ENCODE measurements at regions not wholly inside any gene's neighbourhood (a gene's known extent, or its start where the extent isn't known, plus 50 kb on each side); places are given as distances from the start of the nearest gene placed in this dataset.

GRCh38 chr3:69541711-69542088, 155.8 kb upstream of the FRMD4B start:
- peak; percentile 54 for DNase-seq
- no peaks in the 10 kb centered on the region for H3K9me3 ChIP-seq
- no peaks in the 10 kb centered on the region for H3K4me1 ChIP-seq
- H3K4me3 ChIP-seq (ENCODE audit: low read depth, low read length) = peak overlapping the region; percentile 72
- H3K36me3 ChIP-seq = no peaks in the 10 kb centered on the region
- H3K27me3 ChIP-seq = no peaks in the 10 kb centered on the region
- TF ChIP-seq CTCF (IDR thresholded peaks at IDR 0.05; ENCODE audit: low read depth, low read length) = no peak

- no peak for TF ChIP-seq CTCF (IDR thresholded peaks at IDR 0.05; ENCODE audit: low read depth, low read length)
- peak overlapping the region; percentile 72 for H3K4me3 ChIP-seq (ENCODE audit: low read depth, low read length)
- no peaks in the 10 kb centered on the region for H3K27me3 ChIP-seq
- DNase-seq = peak; percentile 24
- H3K9me3 ChIP-seq = no peaks in the 10 kb centered on the region
- no peaks in the 10 kb centered on the region for H3K36me3 ChIP-seq
- no peaks in the 10 kb centered on the region for H3K4me1 ChIP-seq
Observed at GRCh38 chr3:69540706-69541581, 155.1 kb upstream of the FRMD4B start.

GRCh38 chr3:69539134-69539533, 153.2 kb upstream of the FRMD4B start:
- Histone ChIP-seq H3K27me3 (no peaks in the 10 kb centered on the region), H3K4me1 (no peaks in the 10 kb centered on the region; the same call in 1 of the 2 replicates), H3K36me3 (0 out of 2 replicates have a peak, but pooled peaks cover 7% of the 10 kb centered on the region), H3K9me3 (no peaks in the 10 kb centered on the region), H3K4me3 (ENCODE audit: low read depth, low read length) (peak overlapping the region; percentile 10; the same call in 1 of the 2 replicates)
- TF ChIP-seq CTCF (IDR thresholded peaks at IDR 0.05; ENCODE audit: low read depth, low read length) = no peak
- DNase-seq = no peak

- Histone ChIP-seq H3K9me3 (no peaks in the 10 kb centered on the region), H3K27me3 (no peaks in the 10 kb centered on the region), H3K36me3 (0 out of 2 replicates have a peak, but pooled peaks cover 7% of the 10 kb centered on the region), H3K4me1 (no peaks in the 10 kb centered on the region; the same call in 1 of the 2 replicates), H3K4me3 (ENCODE audit: low read depth, low read length) (no peak overlapping the region)
- no peak for DNase-seq
- no peak for TF ChIP-seq CTCF (IDR thresholded peaks at IDR 0.05; ENCODE audit: low read depth, low read length)
Observed at GRCh38 chr3:69538281-69538680, 152.4 kb upstream of the FRMD4B start.

GRCh38 chr3:69536306-69537020, 150.6 kb upstream of the FRMD4B start:
- peaks cover 8% of the 10 kb centered on the region for H3K4me1 ChIP-seq
- no peak for DNase-seq
- TF ChIP-seq CTCF (IDR thresholded peaks at IDR 0.05; ENCODE audit: low read depth, low read length) = no peak
- H3K36me3 ChIP-seq = 0 out of 2 replicates have a peak, but pooled peaks cover 7% of the 10 kb centered on the region
- H3K27me3 ChIP-seq = no peaks in the 10 kb centered on the region
- no peak overlapping the region for H3K4me3 ChIP-seq (ENCODE audit: low read depth, low read length)
- H3K9me3 ChIP-seq = no peaks in the 10 kb centered on the region

Measured in BE2C (cell line).